DMS 273 treated with DMSO at 0.1 percent for 48 hours (cell line): ENCODE measurements at regions not wholly inside any gene's neighbourhood (a gene's known extent, or its start where the extent isn't known, plus 50 kb on each side); places are given as distances from the start of the nearest gene placed in this dataset.
"Not testable (repeated sequence)": the region's sequence is repeated elsewhere in the genome, so short reads cannot be mapped to it uniquely, and the experiment has no call there.

Experiments used
- DNase-seq: peaks from one replicate; lab custom pipeline; 2025; lab: John Stamatoyannopoulos, UW

DNA sequence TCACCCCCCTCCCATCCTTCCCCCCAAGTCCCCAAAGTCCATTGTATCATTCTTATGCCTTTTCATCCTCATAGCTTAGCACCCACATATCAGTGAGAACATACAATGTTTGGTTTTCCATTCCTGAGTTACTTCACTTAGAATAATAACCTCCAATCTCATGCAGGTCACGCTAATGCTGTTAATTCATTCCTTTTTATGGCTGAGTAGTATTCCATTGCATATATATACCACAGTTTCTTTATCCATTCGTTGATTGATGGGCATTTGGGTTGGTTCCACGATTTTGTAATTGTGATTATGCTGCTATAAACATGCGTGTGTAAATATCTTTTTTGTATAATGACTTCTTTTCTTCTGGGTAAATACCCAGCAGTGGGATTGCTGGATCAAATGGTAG, 621.9 kb upstream of the NRP1 start:
- DNase-seq = not testable (repeated sequence)

- no peak for DNase-seq
Measured at GRCh38 chr10:33955676-33956075, 621.2 kb upstream of the NRP1 start.

DNA sequence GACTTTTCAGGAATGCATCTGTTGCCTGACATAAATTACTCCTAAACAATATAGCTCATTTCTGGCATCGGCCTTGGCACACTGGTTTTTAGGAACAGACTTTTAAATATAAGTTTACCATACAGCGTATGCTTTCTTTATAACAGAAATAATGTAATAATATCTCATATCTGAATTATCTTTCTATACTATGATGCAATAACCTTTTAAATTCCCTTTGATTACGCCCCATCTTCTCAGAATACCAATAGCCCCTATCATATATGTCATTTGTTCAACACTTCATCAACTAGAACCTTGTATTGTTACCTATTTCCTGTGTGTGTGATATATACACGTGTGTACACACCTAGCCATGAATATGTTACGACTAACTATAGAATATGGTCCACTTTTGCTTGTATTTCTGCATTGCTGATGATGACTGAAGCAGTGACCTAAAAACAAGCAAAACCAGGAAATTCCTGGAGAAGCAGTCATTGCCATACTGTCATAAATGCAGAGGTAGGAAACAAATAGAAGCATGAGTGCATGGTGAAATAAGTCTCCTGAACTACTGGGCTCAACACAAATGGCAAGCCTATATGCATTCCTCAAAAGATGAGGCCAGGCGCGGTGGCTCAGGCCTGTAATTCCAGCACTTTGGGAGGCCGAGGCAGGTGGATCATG, 618.4 kb upstream of the NRP1 start:
- no peak for DNase-seq

- DNase-seq = no peak
Measured at GRCh38 chr10:33950206-33950605, 615.7 kb upstream of the NRP1 start.

GRCh38 chr10:33947544-33947943, 613.1 kb upstream of the NRP1 start:
- no peak for DNase-seq

- DNase-seq = no peak
Measured at GRCh38 chr10:33945051-33945450, 610.6 kb upstream of the NRP1 start.

DNA sequence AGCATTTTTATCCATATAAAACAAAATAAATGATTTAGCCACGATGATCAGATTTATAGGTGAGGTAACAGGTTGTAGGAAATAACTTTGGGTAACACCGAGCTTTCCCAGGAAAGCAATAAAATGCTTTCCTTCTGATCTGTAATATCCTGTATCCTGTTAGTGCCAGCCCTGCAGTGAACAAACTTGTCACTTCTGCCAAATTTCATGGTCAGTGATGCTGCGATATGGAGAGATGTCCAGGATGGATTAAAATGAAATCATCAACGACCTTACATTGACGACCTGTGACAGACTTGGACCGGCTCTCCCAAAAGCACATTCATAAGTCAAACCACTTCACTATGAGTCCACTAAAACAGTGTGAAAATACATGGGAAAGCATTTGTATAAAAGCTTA, 608.0 kb upstream of the NRP1 start:
- no peak for DNase-seq

DNA sequence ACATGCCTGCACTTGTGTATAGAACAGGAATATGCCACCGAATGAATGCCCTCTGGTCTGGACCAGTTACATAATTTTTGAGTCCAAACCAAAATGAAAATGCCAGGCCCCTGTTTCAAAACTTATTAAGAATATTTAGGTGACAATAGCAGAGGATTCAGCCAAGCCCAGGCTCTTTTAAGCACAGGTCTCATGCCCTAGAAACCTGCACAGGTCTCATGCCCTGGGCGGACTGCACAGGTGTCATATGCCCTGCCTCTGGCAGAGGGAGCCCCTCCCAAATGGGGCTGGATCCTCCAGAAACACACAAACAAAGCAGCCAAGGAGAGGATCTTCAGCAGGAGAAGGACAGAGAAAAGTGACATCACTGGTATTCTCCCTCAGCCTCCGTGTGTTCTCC, 605.4 kb upstream of the NRP1 start:
- DNase-seq = no peak

- DNase-seq = no peak
Measured at GRCh38 chr10:33939410-33939809, 604.9 kb upstream of the NRP1 start.

GRCh38 chr10:33938001-33938400, 603.5 kb upstream of the NRP1 start:
- no peak for DNase-seq

DNA sequence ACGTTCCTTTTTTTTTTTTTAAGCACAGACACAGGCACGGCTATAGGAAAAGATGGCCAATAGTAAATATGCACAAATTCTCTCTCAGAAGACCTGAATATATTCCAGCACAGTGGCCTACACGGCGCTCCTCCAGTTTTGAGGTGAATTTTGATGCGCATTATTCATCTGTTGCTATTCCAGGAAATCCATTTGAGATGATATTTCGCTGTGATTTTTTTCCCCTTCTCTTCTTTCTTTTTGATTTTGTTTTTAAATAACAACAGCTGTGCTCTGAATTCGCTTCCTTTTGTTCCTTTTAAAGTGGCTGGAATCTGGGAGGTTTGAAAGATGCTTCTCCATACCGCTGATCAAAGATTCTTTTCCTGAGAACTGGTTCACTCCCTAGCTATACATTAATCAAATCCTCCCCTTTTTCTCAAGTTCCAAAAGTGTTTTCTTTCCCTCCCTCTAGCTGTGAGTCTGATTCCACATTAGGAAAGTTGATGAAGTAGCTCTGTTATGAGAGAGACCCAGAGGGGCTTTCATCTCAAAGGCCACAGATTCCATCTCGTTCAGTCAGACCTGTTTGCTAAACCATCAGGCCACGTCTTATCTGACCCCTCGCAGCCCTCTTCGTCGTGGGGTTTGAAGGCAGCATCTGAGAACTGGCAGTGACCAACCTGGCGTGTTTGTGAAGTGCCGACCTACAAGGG, 602.7 kb upstream of the NRP1 start:
- no peak for DNase-seq

DNA sequence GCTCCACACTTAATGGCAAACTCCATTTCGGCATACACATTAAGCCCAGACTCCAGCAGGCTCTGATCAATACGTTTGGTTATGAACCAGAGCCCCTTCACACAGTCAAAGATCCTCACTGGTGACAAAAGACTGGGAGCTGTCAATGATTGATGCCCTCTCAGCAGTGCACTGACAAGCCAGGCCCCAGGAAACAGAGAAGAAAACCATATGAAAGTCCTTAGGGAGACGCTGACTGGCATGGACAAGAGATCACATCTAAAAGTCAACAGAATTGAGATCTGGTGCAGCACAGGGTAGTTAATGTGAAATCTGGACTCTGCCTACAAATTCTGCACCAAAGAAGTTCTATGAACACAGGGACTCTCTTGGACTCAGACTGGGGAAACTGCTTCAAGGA, 600.9 kb upstream of the NRP1 start:
- no peak for DNase-seq

GRCh38 chr10:33930079-33930478, 595.6 kb upstream of the NRP1 start:
- DNase-seq = no peak

DNA sequence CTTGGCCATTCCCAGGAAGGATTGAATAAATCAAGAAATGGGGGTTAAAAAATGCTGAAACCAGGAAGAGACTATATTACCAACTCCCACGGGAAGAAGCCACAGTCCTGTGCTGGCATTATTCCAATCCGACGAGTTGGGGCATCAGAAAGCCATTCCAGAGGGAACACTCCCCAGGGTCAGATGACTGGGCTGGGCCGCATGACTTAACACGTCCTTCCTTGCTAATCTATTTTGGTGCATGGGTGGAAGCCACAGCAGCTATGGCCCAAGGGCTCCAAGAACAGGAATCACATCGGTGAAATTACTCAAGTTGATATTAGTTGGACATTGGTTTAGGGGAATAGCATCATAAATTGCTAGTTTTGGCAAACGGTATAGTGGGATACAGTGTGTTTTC, 592.9 kb upstream of the NRP1 start:
- no peak for DNase-seq

DNA sequence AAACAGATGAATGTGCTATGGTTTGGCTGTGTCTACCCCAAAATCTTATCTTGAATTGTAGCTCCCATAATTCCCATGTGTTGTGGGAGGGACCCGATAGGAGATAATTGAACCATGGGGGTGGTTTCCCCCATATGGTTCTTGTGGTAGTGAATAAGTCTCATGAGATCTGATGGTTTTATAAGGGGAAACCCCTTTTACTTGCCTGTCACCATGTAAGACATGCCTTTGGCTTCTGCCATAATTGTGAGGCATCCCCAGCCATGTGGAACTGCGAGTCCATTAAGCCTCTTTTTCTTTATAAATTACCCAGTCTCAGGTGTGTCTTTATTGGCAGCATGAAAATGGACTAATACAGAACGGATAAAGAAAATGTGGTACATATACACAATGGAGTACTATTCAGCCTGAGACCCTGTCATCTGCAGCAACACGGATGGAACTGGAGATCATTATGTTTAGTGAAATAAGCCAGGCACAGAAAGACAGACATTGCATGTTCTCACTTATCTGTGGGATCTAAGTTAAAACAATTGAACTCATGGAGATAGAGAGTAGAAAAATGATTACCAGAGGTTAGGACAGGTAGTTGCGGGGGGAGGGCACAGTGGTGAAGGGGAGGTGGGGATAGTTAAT, 587.6 kb upstream of the NRP1 start:
- DNase-seq = no peak

DNA sequence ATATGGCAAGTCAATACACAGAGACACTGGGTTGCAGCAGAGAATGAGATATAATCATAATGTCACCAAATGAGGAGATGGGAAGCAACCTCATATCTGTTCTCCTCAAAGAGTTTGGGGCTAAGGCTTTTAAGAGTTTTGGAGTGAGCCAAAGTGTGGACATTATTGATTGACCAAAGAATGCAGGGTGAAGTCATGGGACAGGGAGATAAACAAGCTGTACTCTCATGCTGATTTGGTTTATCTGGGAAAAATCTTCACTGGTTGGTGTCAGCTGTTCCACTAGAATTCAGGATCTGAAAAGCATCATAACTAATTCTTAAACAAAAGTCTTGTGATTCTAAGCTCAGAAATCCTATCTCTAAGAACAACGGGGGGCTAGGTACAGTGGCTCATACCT, 585.9 kb upstream of the NRP1 start:
- no peak for DNase-seq

DNA sequence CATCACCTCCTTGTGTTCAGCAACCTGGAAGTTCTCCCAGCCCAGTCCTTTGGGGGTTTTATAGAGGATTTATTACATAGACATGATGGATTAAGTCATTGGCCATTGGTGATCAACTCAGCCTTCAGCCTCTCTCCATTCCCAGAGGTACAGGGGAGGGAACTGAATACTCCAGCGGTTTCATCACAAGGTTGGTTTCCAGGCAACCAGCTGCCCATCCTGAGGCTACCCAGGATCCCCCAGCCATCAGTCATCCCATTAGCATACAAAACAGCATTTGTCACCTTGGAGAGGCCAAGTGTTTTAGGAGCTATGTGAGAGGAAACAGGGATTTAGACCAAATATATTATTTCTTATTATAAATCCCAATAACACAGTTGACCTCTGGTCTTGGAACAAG, 584.8 kb upstream of the NRP1 start:
- no peak for DNase-seq

DNA sequence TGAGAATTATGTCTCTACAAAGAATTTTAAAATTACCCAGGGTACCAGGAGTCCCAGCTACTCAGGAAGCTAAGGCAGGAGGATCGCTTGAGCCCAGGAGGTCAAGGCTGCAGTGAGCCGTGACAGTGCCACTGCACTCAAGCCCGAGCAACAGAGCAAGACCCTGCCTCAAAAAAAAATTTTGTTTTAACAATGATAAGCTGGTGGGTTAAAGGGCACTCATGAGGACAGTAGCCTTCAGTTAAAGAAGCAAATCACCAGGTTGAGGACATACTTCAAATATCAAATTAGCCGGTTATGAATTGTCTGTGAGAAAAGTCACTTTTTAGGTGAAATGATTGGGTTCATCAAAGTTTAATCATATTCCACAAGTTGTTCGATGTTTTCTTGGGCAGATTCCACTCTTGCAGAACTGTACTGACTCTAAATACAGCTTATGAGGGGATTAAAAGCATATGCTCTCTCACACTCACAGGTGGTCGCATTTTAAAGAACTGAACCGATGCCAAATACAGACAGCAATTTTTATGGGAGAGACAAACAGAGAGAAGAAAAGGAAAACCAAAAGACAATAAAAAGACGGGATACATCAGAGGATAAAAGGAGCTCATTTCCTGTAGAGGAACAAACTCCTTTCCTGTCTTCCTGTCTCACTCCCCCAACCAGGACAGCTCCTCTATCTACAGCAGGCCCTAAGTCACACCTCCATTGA, 582.8 kb upstream of the NRP1 start:
- peak; percentile 1 for DNase-seq

DNA sequence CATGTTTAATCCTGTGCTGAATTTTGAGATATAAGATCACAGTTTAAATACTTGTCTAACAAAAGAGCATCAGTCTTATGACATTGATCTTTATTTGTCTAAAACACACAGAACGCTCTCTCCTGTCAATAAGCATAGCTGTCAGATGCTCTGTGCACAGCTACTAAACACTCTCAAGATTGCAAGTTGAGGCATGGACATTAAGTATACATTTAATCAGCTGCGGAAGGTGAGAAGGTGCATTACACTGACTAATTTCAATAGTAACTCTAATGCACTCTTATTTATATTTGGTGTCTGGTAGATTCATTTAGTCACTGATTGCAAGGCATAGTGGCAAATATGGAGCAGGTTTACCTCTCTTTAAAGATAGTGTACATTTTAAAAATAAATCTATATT, 580.3 kb upstream of the NRP1 start:
- no peak for DNase-seq

- DNase-seq = no peak
Measured at GRCh38 chr10:33913194-33913593, 578.7 kb upstream of the NRP1 start.

DNA sequence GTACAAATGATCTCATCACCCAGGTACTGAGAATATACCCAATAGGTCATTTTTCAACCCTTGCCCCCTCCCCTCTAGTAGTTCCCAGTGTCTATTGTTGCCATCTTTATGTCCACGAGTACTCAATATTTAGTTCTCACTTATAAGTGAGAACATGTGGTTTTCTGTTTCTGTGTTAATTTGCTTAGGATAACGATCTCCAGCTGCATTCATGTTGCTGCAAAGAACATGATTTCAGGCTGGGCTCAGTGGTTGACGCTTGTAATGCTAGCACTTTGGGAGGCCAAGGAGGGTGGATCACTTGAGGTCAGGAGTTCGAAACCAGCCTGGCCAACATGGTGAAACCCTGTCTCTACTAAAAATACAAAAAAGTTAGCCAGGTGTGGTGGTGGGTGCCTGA, 575.0 kb upstream of the NRP1 start:
- not testable (repeated sequence) for DNase-seq

GRCh38 chr10:33901166-33901565, 566.7 kb upstream of the NRP1 start:
- DNase-seq = no peak

- DNase-seq = no peak
Measured at GRCh38 chr10:33900596-33900995, 566.1 kb upstream of the NRP1 start.
